ENCODE measurements at regions not wholly inside any gene's neighbourhood (a gene's known extent, or its start where the extent isn't known, plus 50 kb on each side); places are given as distances from the start of the nearest gene placed in this dataset.

- TF ChIP-seq CTCF (IDR thresholded peaks at IDR 0.05; ENCODE audit: poor library complexity) (no peak), EZH2 (IDR thresholded peaks at IDR 0.05; ENCODE audit: borderline replicate concordance) (no peak)
Observed at GRCh38 chr12:111164833-111165525, 203.9 kb downstream of the PHETA1 start.

Measured in hepatocyte (in vitro differentiated cells).